Mesendoderm (in vitro differentiated cells): ENCODE measurements at regions not wholly inside any gene's neighbourhood (a gene's known extent, or its start where the extent isn't known, plus 50 kb on each side); places are given as distances from the start of the nearest gene placed in this dataset.

Experiments
- DNase-seq: peaks from one replicate; pipeline ENCODE4 v3.0.0; 2013
- H2AK5ac ChIP-seq: 2 replicates; pipeline ENCODE4 v1.6.1; 2013; ENCODE audit warnings: low read length, inconsistent platforms
- H2BK120ac ChIP-seq: 2 replicates; pipeline ENCODE4 v1.6.1; 2013; ENCODE audit warnings: low read depth, mild to moderate bottlenecking, low read length, moderate library complexity, mixed read lengths
- H2BK15ac ChIP-seq: replicated peaks from 2 replicates; pipeline ENCODE4 v1.6.1; 2013; ENCODE audit warnings: low read depth, mild to moderate bottlenecking, moderate library complexity
- H2BK5ac ChIP-seq: 2 replicates; pipeline ENCODE4 v1.6.1; 2013; ENCODE audit warnings: low read length, inconsistent platforms
- H3K18ac ChIP-seq: 2 replicates; pipeline ENCODE4 v1.6.1; 2013; ENCODE audit warnings: mild to moderate bottlenecking, low read length, mixed read lengths
- H3K23ac ChIP-seq: one replicate; pipeline ENCODE4 v1.6.1; 2013; ENCODE audit warnings: low read length
- H3K27ac ChIP-seq: 2 replicates; pipeline ENCODE4 v1.5.1; 2013; ENCODE audit warnings: low read depth, mild to moderate bottlenecking, inconsistent platforms, low read length, moderate library complexity
- H3K27me3 ChIP-seq: 2 replicates; pipeline ENCODE4 v1.6.1; 2013; ENCODE audit warnings: low read length, control low read depth, mild to moderate bottlenecking, inconsistent platforms; ENCODE audit not compliant: insufficient read depth, poor library complexity
- H3K36me3 ChIP-seq: 2 replicates; pipeline ENCODE4 v1.6.1; 2013; ENCODE audit warnings: low read length, inconsistent platforms; ENCODE audit not compliant: control insufficient read depth, insufficient read depth
- H3K4ac ChIP-seq: one replicate; pipeline ENCODE4 v1.6.1; 2013; ENCODE audit warnings: low read depth, mild to moderate bottlenecking, low read length, moderate library complexity
- H3K4me1 ChIP-seq: 2 replicates; pipeline ENCODE4 v1.6.1; 2013; ENCODE audit warnings: low read depth, low read length, inconsistent platforms; ENCODE audit not compliant: control insufficient read depth
- H3K4me2 ChIP-seq: 2 replicates; pipeline ENCODE4 v1.6.1; 2013; ENCODE audit warnings: low read length
- H3K4me3 ChIP-seq: 2 replicates; pipeline ENCODE4 v1.5.1; 2013; ENCODE audit warnings: mild to moderate bottlenecking, low read length
- H3K56ac ChIP-seq: one replicate; pipeline ENCODE4 v1.6.1; 2013; ENCODE audit warnings: low read length
- H3K79me1 ChIP-seq: 2 replicates; pipeline ENCODE4 v1.6.1; 2013; ENCODE audit warnings: low read length, inconsistent platforms
- H3K79me2 ChIP-seq: 2 replicates; pipeline ENCODE4 v1.6.1; 2013; ENCODE audit warnings: mild to moderate bottlenecking, low read length; ENCODE audit not compliant: control insufficient read depth, insufficient read depth
- H3K9ac ChIP-seq: 2 replicates; pipeline ENCODE4 v1.6.1; 2013; ENCODE audit warnings: low read length, inconsistent platforms
- H4K5ac ChIP-seq: one replicate; pipeline ENCODE4 v1.6.1; 2013; ENCODE audit warnings: low read length
- H4K8ac ChIP-seq: one replicate; pipeline ENCODE4 v1.6.1; 2013; ENCODE audit warnings: low read depth, mild to moderate bottlenecking, control low read depth, low read length, moderate library complexity
- whole genome bisulfite sequencing: extraction: QIAGEN DNeasy Blood & Tissue Kit; methylation state at CpG from one replicate; pipeline ENCODE4 v1.1.7; 2013; ENCODE audit warnings: low lambda C conversion rate, missing lambda C conversion rate; ENCODE audit not compliant: insufficient coverage; ENCODE audit errors: extremely low coverage; 5-methylcytosine and 5-hydroxymethylcytosine counted together

- H3K27me3 ChIP-seq: no peaks in the 10 kb centered on the region
- H3K79me1 ChIP-seq: no peaks in the 10 kb centered on the region
- H4K5ac ChIP-seq: no peak overlapping the region
- WGBS: no CpG with 5 or more reads among the region's 5 CpGs
- no peak overlapping the region for H3K9ac ChIP-seq
- no peak overlapping the region for H3K18ac ChIP-seq
- H3K27ac ChIP-seq: no peak overlapping the region
- no peak overlapping the region for H3K4me2 ChIP-seq
- H2BK15ac ChIP-seq: no peak overlapping the region
- no peaks in the 10 kb centered on the region for H3K36me3 ChIP-seq
- no peak overlapping the region for H2BK120ac ChIP-seq
- no peak overlapping the region for H2AK5ac ChIP-seq
- no peak overlapping the region for H2BK5ac ChIP-seq
- H3K23ac ChIP-seq: no peak overlapping the region
- H3K4me1 ChIP-seq: no peaks in the 10 kb centered on the region
- H3K4me3 ChIP-seq: no peak overlapping the region
- H3K79me2 ChIP-seq: no peaks in the 10 kb centered on the region
- DNase-seq: no peak
- no peak overlapping the region for H4K8ac ChIP-seq
- H3K56ac ChIP-seq: no peak overlapping the region
- no peak overlapping the region for H3K4ac ChIP-seq
These were observed 132.1 kb upstream of the ARID1B start for GRCh38 chr6:156645097-156645496.

- no CpG with 5 or more reads among the region's 12 CpGs for WGBS
- Histone ChIP-seq H3K36me3 (no peaks in the 10 kb centered on the region), H4K5ac (no peak overlapping the region), H3K27me3 (no peaks in the 10 kb centered on the region), H3K56ac (no peak overlapping the region), H3K79me1 (no peaks in the 10 kb centered on the region), H2BK5ac (no peak overlapping the region), H2AK5ac (no peak overlapping the region), H3K9ac (no peak overlapping the region), H3K4me2 (no peak overlapping the region), H4K8ac (no peak overlapping the region), H3K27ac (no peak overlapping the region), H2BK120ac (no peak overlapping the region), H2BK15ac (no peak overlapping the region), H3K23ac (no peak overlapping the region), H3K18ac (no peak overlapping the region), H3K79me2 (no peaks in the 10 kb centered on the region), H3K4me3 (no peak overlapping the region), H3K4me1 (no peaks in the 10 kb centered on the region), H3K4ac (no peak overlapping the region)
- no peak for DNase-seq
These were observed 138.0 kb upstream of the ARID1B start for GRCh38 chr6:156639009-156639721.

- Histone ChIP-seq H3K4ac (no peak overlapping the region), H3K9ac (no peak overlapping the region), H4K8ac (no peak overlapping the region), H3K56ac (no peak overlapping the region), H3K36me3 (no peaks in the 10 kb centered on the region), H3K79me2 (no peaks in the 10 kb centered on the region), H3K27ac (no peak overlapping the region), H3K18ac (no peak overlapping the region), H2BK15ac (no peak overlapping the region), H3K4me1 (no peaks in the 10 kb centered on the region), H3K27me3 (no peaks in the 10 kb centered on the region), H3K4me2 (no peak overlapping the region), H4K5ac (no peak overlapping the region), H3K79me1 (no peaks in the 10 kb centered on the region), H3K4me3 (no peak overlapping the region), H2AK5ac (no peak overlapping the region), H3K23ac (no peak overlapping the region), H2BK5ac (no peak overlapping the region), H2BK120ac (no peak overlapping the region)
- no peak for DNase-seq
- WGBS: no CpG with 5 or more reads among the region's 2 CpGs
These were observed 138.6 kb upstream of the ARID1B start for GRCh38 chr6:156638581-156638980.

GRCh38 chr6:156634951-156635371, 142.2 kb upstream of the ARID1B start:
- Histone ChIP-seq H2BK120ac (no peak overlapping the region), H3K79me1 (no peaks in the 10 kb centered on the region), H2BK5ac (no peak overlapping the region), H3K4ac (no peak overlapping the region), H2AK5ac (no peak overlapping the region), H3K9ac (no peak overlapping the region), H4K5ac (no peak overlapping the region), H3K23ac (no peak overlapping the region), H3K36me3 (no peaks in the 10 kb centered on the region), H3K79me2 (no peaks in the 10 kb centered on the region), H3K4me2 (no peak overlapping the region), H4K8ac (no peak overlapping the region), H2BK15ac (no peak overlapping the region), H3K18ac (no peak overlapping the region), H3K4me1 (no peaks in the 10 kb centered on the region), H3K27me3 (no peaks in the 10 kb centered on the region), H3K27ac (no peak overlapping the region), H3K4me3 (no peak overlapping the region), H3K56ac (no peak overlapping the region)
- no CpG with 5 or more reads among the region's 9 CpGs for WGBS
- DNase-seq: no peak

- Histone ChIP-seq H3K18ac (no peak overlapping the region), H3K79me2 (no peaks in the 10 kb centered on the region), H3K56ac (no peak overlapping the region), H3K27me3 (no peaks in the 10 kb centered on the region), H3K27ac (no peak overlapping the region), H4K8ac (no peak overlapping the region), H3K4me1 (no peaks in the 10 kb centered on the region), H3K36me3 (no peaks in the 10 kb centered on the region), H2BK120ac (no peak overlapping the region), H3K79me1 (no peaks in the 10 kb centered on the region), H2BK5ac (no peak overlapping the region), H3K4me2 (no peak overlapping the region), H2AK5ac (no peak overlapping the region), H3K9ac (no peak overlapping the region), H3K4ac (no peak overlapping the region), H4K5ac (no peak overlapping the region), H2BK15ac (no peak overlapping the region), H3K4me3 (no peak overlapping the region), H3K23ac (no peak overlapping the region)
- DNase-seq: no peak
- WGBS: no CpG with 5 or more reads among the region's 4 CpGs
These were observed 143.1 kb upstream of the ARID1B start for GRCh38 chr6:156634048-156634447.

GRCh38 chr6:156633291-156633690, 143.9 kb upstream of the ARID1B start:
- H2AK5ac ChIP-seq: no peak overlapping the region
- no peak overlapping the region for H2BK5ac ChIP-seq
- no peak overlapping the region for H3K4me3 ChIP-seq
- no peak overlapping the region for H3K4ac ChIP-seq
- H2BK120ac ChIP-seq: no peak overlapping the region
- H3K9ac ChIP-seq: no peak overlapping the region
- no peak overlapping the region for H3K27ac ChIP-seq
- WGBS: no CpG with 5 or more reads among the region's 11 CpGs
- H2BK15ac ChIP-seq: no peak overlapping the region
- no peak overlapping the region for H3K56ac ChIP-seq
- DNase-seq: no peak
- no peak overlapping the region for H3K23ac ChIP-seq
- H4K8ac ChIP-seq: no peak overlapping the region
- H3K4me1 ChIP-seq: no peaks in the 10 kb centered on the region
- no peak overlapping the region for H3K4me2 ChIP-seq
- H3K36me3 ChIP-seq: no peaks in the 10 kb centered on the region
- H3K79me1 ChIP-seq: no peaks in the 10 kb centered on the region
- H4K5ac ChIP-seq: no peak overlapping the region
- no peak overlapping the region for H3K18ac ChIP-seq
- no peaks in the 10 kb centered on the region for H3K79me2 ChIP-seq
- no peaks in the 10 kb centered on the region for H3K27me3 ChIP-seq
